GM12892 (cell line): ENCODE measurements at regions not wholly inside any gene's neighbourhood (a gene's known extent, or its start where the extent isn't known, plus 50 kb on each side); places are given as distances from the start of the nearest gene placed in this dataset.
"Not testable (repeated sequence)": the region's sequence is repeated elsewhere in the genome, so short reads cannot be mapped to it uniquely, and the experiment has no call there.

ENCODE experiments used
- POLR2A ChIP-seq: IDR thresholded peaks from 2 replicates; pipeline ENCODE4 v1.6.1; 2011; ENCODE audit warnings: low read depth, low read length, control low read depth
- POLR2AphosphoS5 ChIP-seq: IDR thresholded peaks from 2 replicates; pipeline ENCODE4 v1.6.1; 2011; ENCODE audit warnings: low read depth, low read length, control low read depth

GRCh38 chr5:91757383-91757782, 374.3 kb upstream of the ARRDC3 start:
- not testable (repeated sequence) for TF ChIP-seq POLR2A, POLR2AphosphoS5
